Stimulated activated CD4-positive, alpha-beta T cell treated with anti-CD3 and anti-CD28 coated beads, Interleukin-12 subunit alpha, Interleukin-12 subunit beta, amount 100 ng/mL, for 24 hours (primary cell): ENCODE measurements at regions not wholly inside any gene's neighbourhood (a gene's known extent, or its start where the extent isn't known, plus 50 kb on each side); places are given as distances from the start of the nearest gene placed in this dataset.
"Not testable (repeated sequence)": the region's sequence is repeated elsewhere in the genome, so short reads cannot be mapped to it uniquely, and the experiment has no call there.

ENCODE experiments used
- DNase-seq, 2 experiments: peaks; one replicate each; pipeline ENCODE4 v3.0.0-alpha.2; 2020; ENCODE audit warnings: low read depth in 2 of 2

- no peak for DNase-seq
These were observed 446.1 kb upstream of the SULF2 start for GRCh38 chr20:48231253-48231930.

GRCh38 chr20:48230216-48230615 lies 444.9 kb upstream of the SULF2 start:
- DNase-seq: no peak

- DNase-seq: no peak
These were observed 442.1 kb upstream of the SULF2 start for GRCh38 chr20:48227381-48227780.

GRCh38 chr20:48226642-48227041 lies 441.4 kb upstream of the SULF2 start:
- no peak for DNase-seq

GRCh38 chr20:48224533-48225050 lies 439.3 kb upstream of the SULF2 start:
- DNase-seq: no peak

- no peak for DNase-seq
These were observed 438.4 kb upstream of the SULF2 start for GRCh38 chr20:48223715-48224114.

GRCh38 chr20:48222595-48223180 lies 437.4 kb upstream of the SULF2 start:
- DNase-seq: no peak

- no peak for DNase-seq
These were observed 434.9 kb upstream of the SULF2 start for GRCh38 chr20:48220033-48220633.

GRCh38 chr20:48219306-48219705 lies 434.0 kb upstream of the SULF2 start:
- DNase-seq: no peak

GRCh38 chr20:48217190-48217589 lies 431.9 kb upstream of the SULF2 start:
- DNase-seq: no peak

GRCh38 chr20:48215536-48215935 lies 430.3 kb upstream of the SULF2 start:
- DNase-seq: no peak

- no peak for DNase-seq
These were observed 429.3 kb upstream of the SULF2 start for GRCh38 chr20:48214601-48215000.

GRCh38 chr20:48213635-48214034 lies 428.4 kb upstream of the SULF2 start:
- DNase-seq: not testable (repeated sequence)

GRCh38 chr20:48212806-48213509 lies 427.7 kb upstream of the SULF2 start:
- no peak for DNase-seq

- no peak for DNase-seq
These were observed 426.6 kb upstream of the SULF2 start for GRCh38 chr20:48211847-48212246.

GRCh38 chr20:48211238-48211637 lies 426.0 kb upstream of the SULF2 start:
- DNase-seq: no peak

- DNase-seq: no peak
These were observed 425.1 kb upstream of the SULF2 start for GRCh38 chr20:48210111-48211027.

GRCh38 chr20:48209102-48209501 lies 423.8 kb upstream of the SULF2 start:
- DNase-seq: no peak

- DNase-seq: no peak
These were observed 422.9 kb upstream of the SULF2 start for GRCh38 chr20:48208176-48208575.

GRCh38 chr20:48207505-48207904 lies 422.2 kb upstream of the SULF2 start:
- no peak for DNase-seq

- no peak for DNase-seq
These were observed 420.5 kb upstream of the SULF2 start for GRCh38 chr20:48205786-48206185.
